ENCODE measurements at regions not wholly inside any gene's neighbourhood (a gene's known extent, or its start where the extent isn't known, plus 50 kb on each side); places are given as distances from the start of the nearest gene placed in this dataset.

- TF ChIP-seq ZSCAN31 (CRISPR knock-in tag; IDR thresholded peaks at IDR 0.05; ENCODE audit: low read depth) (no peak), ZNF367 (CRISPR knock-in tag; IDR thresholded peaks at IDR 0.05; ENCODE audit: borderline replicate concordance) (no peak), ZNF788 (CRISPR knock-in tag; IDR thresholded peaks at IDR 0.05; ENCODE audit: borderline replicate concordance) (no peak), EP300 (IDR thresholded peaks at IDR 0.05; ENCODE audit: low read depth in 2 of 2, low read length in 2 of 2) (no peak), EP300 (CRISPR knock-in tag; IDR thresholded peaks at IDR 0.05; ENCODE audit: borderline replicate concordance) (no peak), ZNF160 (CRISPR knock-in tag; IDR thresholded peaks at IDR 0.05) (no peak), ZNF3 (CRISPR knock-in tag; IDR thresholded peaks at IDR 0.05) (no peak)
These were observed 125.4 kb upstream of the CTNNA2 start for GRCh38 chr2:79387431-79387830.
